ENCODE measurements at regions not wholly inside any gene's neighbourhood (a gene's known extent, or its start where the extent isn't known, plus 50 kb on each side); places are given as distances from the start of the nearest gene placed in this dataset.

GRCh38 chr4:184306949-184307348 is 89.3 kb upstream of the ENPP6 start:
- TF ChIP-seq GLIS2 (tag by site-specific recombination; IDR thresholded peaks at IDR 0.05), result no peak
- TF ChIP-seq KLF1 (tag by site-specific recombination; IDR thresholded peaks at IDR 0.05), result no peak
- no peak for TF ChIP-seq GLIS1 (tag by site-specific recombination; IDR thresholded peaks at IDR 0.05)
- H3K36me3 ChIP-seq (ENCODE audit: control insufficient read depth in 2 of 2, insufficient read depth in 1 of 2, low read length in 2 of 2), result no peaks in the 10 kb centered on the region
- ChIA-PET CTCF (interaction anchor here (0.6 kb wide), 2 partner anchors 48 to 698 kb away, joined by 3 read pairs; no protein-coding TSS in a partner anchor), POLR2A (no interaction called here)
- H3K27ac ChIP-seq (ENCODE audit: extremely low read depth, low read depth, low read length), result no peak overlapping the region
- H3K4me3 ChIP-seq (ENCODE audit: low read depth, low read length), result no peak overlapping the region
- H3K9me3 ChIP-seq (ENCODE audit: control insufficient read depth, insufficient read depth, low read depth, low read length), result no peaks in the 10 kb centered on the region
- H3K4me1 ChIP-seq (ENCODE audit: control insufficient read depth, insufficient read depth, low read length), result no peaks in the 10 kb centered on the region

DNA sequence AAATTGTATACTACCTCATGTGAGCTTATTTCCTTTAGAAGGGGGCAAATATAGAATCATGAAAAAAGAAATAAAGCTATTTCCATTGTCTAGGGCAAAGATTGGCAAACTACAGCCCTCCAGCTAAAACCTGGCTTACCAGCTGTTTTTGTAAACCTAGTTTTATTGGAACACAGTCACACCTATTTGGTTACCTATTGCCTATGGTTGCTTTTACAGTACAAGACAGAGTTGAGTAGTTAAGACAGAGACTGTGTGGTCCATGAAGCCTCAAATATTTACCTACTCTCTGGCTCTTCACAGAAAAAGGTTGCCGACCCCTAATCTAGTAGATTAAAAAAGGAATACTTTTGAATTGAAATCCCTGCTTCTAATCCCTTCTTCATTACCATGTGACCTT is 88.8 kb upstream of the ENPP6 start:
- Histone ChIP-seq H3K4me1 (ENCODE audit: control insufficient read depth, insufficient read depth, low read length) (no peaks in the 10 kb centered on the region), H3K4me3 (ENCODE audit: low read depth, low read length) (no peak overlapping the region), H3K9me3 (ENCODE audit: control insufficient read depth, insufficient read depth, low read depth, low read length) (no peaks in the 10 kb centered on the region), H3K27ac (ENCODE audit: extremely low read depth, low read depth, low read length) (no peak overlapping the region), H3K36me3 (ENCODE audit: control insufficient read depth in 2 of 2, insufficient read depth in 1 of 2, low read length in 2 of 2) (no peaks in the 10 kb centered on the region)
- POLR2A ChIA-PET, result no interaction called here
- TF ChIP-seq, protein P1, sequence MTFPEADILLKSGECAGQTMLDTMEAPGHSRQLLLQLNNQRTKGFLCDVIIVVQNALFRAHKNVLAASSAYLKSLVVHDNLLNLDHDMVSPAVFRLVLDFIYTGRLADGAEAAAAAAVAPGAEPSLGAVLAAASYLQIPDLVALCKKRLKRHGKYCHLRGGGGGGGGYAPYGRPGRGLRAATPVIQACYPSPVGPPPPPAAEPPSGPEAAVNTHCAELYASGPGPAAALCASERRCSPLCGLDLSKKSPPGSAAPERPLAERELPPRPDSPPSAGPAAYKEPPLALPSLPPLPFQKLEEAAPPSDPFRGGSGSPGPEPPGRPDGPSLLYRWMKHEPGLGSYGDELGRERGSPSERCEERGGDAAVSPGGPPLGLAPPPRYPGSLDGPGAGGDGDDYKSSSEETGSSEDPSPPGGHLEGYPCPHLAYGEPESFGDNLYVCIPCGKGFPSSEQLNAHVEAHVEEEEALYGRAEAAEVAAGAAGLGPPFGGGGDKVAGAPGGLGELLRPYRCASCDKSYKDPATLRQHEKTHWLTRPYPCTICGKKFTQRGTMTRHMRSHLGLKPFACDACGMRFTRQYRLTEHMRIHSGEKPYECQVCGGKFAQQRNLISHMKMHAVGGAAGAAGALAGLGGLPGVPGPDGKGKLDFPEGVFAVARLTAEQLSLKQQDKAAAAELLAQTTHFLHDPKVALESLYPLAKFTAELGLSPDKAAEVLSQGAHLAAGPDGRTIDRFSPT (tag by site-specific recombination; IDR thresholded peaks at IDR 0.05), result no peak
- TF ChIP-seq, protein P2, sequence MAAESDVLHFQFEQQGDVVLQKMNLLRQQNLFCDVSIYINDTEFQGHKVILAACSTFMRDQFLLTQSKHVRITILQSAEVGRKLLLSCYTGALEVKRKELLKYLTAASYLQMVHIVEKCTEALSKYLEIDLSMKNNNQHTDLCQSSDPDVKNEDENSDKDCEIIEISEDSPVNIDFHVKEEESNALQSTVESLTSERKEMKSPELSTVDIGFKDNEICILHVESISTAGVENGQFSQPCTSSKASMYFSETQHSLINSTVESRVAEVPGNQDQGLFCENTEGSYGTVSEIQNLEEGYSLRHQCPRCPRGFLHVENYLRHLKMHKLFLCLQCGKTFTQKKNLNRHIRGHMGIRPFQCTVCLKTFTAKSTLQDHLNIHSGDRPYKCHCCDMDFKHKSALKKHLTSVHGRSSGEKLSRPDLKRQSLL (tag by site-specific recombination; IDR thresholded peaks at IDR 0.05), result no peak
- TF ChIP-seq ZNF571 (tag by site-specific recombination; IDR thresholded peaks at IDR 0.05) (no peak), ZNF76 (tag by site-specific recombination; IDR thresholded peaks at IDR 0.05; ENCODE audit: borderline replicate concordance, low read depth) (no peak), ZNF416 (tag by site-specific recombination; IDR thresholded peaks at IDR 0.05) (no peak)
- CTCF ChIA-PET, result interaction anchor here (0.6 kb wide), 1 partner anchor 49 kb away, joined by 3 read pairs; no protein-coding TSS in a partner anchor

GRCh38 chr4:184300816-184301215 is 83.1 kb upstream of the ENPP6 start:
- ChIA-PET CTCF (no interaction called here), POLR2A (no interaction called here)
- TF ChIP-seq ZNF473 (tag by site-specific recombination; IDR thresholded peaks at IDR 0.05) (no peak), EGR2 (tag by site-specific recombination; IDR thresholded peaks at IDR 0.05; ENCODE audit: low read depth) (no peak), SCRT2 (tag by site-specific recombination; IDR thresholded peaks at IDR 0.05) (no peak), HOXA7 (CRISPR knock-in tag; IDR thresholded peaks at IDR 0.05; ENCODE audit: borderline replicate concordance) (no peak), ZNF768 (tag by site-specific recombination; IDR thresholded peaks at IDR 0.05) (no peak), ZBTB1 (tag by site-specific recombination; IDR thresholded peaks at IDR 0.05) (no peak), ZNF677 (tag by site-specific recombination; IDR thresholded peaks at IDR 0.05) (no peak), GFI1B (tag by site-specific recombination; IDR thresholded peaks at IDR 0.05) (no peak), ZNF654 (tag by site-specific recombination; IDR thresholded peaks at IDR 0.05; ENCODE audit: low read depth) (no peak)
- TF ChIP-seq, protein P3, sequence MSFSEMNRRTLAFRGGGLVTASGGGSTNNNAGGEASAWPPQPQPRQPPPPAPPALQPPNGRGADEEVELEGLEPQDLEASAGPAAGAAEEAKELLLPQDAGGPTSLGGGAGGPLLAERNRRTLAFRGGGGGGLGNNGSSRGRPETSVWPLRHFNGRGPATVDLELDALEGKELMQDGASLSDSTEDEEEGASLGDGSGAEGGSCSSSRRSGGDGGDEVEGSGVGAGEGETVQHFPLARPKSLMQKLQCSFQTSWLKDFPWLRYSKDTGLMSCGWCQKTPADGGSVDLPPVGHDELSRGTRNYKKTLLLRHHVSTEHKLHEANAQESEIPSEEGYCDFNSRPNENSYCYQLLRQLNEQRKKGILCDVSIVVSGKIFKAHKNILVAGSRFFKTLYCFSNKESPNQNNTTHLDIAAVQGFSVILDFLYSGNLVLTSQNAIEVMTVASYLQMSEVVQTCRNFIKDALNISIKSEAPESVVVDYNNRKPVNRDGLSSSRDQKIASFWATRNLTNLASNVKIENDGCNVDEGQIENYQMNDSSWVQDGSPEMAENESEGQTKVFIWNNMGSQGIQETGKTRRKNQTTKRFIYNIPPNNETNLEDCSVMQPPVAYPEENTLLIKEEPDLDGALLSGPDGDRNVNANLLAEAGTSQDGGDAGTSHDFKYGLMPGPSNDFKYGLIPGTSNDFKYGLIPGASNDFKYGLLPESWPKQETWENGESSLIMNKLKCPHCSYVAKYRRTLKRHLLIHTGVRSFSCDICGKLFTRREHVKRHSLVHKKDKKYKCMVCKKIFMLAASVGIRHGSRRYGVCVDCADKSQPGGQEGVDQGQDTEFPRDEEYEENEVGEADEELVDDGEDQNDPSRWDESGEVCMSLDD (tag by site-specific recombination; IDR thresholded peaks at IDR 0.05), result no peak
- TF ChIP-seq, protein P4, sequence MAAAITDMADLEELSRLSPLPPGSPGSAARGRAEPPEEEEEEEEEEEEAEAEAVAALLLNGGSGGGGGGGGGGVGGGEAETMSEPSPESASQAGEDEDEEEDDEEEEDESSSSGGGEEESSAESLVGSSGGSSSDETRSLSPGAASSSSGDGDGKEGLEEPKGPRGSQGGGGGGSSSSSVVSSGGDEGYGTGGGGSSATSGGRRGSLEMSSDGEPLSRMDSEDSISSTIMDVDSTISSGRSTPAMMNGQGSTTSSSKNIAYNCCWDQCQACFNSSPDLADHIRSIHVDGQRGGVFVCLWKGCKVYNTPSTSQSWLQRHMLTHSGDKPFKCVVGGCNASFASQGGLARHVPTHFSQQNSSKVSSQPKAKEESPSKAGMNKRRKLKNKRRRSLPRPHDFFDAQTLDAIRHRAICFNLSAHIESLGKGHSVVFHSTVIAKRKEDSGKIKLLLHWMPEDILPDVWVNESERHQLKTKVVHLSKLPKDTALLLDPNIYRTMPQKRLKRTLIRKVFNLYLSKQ (tag by site-specific recombination; IDR thresholded peaks at IDR 0.05; ENCODE audit: borderline replicate concordance), result no peak
- TF ChIP-seq, protein P5, sequence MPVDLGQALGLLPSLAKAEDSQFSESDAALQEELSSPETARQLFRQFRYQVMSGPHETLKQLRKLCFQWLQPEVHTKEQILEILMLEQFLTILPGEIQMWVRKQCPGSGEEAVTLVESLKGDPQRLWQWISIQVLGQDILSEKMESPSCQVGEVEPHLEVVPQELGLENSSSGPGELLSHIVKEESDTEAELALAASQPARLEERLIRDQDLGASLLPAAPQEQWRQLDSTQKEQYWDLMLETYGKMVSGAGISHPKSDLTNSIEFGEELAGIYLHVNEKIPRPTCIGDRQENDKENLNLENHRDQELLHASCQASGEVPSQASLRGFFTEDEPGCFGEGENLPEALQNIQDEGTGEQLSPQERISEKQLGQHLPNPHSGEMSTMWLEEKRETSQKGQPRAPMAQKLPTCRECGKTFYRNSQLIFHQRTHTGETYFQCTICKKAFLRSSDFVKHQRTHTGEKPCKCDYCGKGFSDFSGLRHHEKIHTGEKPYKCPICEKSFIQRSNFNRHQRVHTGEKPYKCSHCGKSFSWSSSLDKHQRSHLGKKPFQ (tag by site-specific recombination; IDR thresholded peaks at IDR 0.05), result no peak
- TF ChIP-seq, protein P6, sequence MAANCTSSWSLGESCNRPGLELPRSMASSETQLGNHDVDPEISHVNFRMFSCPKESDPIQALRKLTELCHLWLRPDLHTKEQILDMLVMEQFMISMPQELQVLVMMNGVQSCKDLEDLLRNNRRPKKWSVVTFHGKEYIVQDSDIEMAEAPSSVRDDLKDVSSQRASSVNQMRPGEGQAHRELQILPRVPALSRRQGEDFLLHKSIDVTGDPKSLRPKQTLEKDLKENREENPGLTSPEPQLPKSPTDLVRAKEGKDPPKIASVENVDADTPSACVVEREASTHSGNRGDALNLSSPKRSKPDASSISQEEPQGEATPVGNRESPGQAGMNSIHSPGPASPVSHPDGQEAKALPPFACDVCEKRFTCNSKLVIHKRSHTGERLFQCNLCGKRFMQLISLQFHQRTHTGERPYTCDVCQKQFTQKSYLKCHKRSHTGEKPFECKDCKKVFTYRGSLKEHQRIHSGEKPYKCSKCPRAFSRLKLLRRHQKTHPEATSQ (tag by site-specific recombination; IDR thresholded peaks at IDR 0.05), result no peak
- H3K9me3 ChIP-seq (ENCODE audit: control insufficient read depth, insufficient read depth, low read depth, low read length), result no peaks in the 10 kb centered on the region
- H3K4me3 ChIP-seq (ENCODE audit: low read depth, low read length), result no peak overlapping the region
- H3K4me1 ChIP-seq (ENCODE audit: control insufficient read depth, insufficient read depth, low read length), result no peaks in the 10 kb centered on the region
- H3K36me3 ChIP-seq (ENCODE audit: control insufficient read depth in 2 of 2, insufficient read depth in 1 of 2, low read length in 2 of 2), result no peaks in the 10 kb centered on the region
- H3K27ac ChIP-seq (ENCODE audit: extremely low read depth, low read depth, low read length), result no peak overlapping the region

Data from HEK293 (cell line).